ENCODE measurements at regions not wholly inside any gene's neighbourhood (a gene's known extent, or its start where the extent isn't known, plus 50 kb on each side); places are given as distances from the start of the nearest gene placed in this dataset.

DNA sequence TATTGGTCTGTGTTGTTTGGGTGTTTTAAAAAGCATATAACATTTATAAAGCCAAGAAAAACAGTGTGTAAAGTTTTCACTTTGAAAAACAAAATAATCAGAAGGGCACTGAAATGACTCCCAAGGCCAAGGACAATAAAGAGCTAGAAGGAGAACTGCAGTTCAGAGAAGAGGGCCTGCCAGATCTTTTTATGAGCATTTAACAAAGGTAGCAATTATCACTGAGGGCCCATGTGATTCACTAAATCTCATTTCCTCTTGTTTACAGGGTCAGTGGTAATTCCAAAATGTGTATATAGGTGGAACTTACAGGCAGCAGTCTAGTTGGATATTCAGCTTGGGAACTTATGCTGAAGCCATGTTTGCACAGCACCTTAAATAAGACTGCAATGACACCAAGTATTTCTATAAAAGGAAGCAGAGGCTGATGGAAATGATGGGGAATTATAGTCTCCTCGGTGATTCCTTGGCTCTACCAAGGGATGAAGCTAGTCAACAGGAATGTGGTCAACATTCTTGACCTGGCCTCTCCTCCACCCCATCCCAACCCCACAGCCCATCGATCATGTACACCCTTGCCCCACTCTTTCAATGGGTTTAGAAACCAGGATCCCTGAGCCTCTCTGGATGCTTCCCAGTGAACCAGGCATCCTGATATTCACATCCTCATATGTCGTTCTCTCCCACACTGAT is 54.4 kb upstream of the THUMPD3 start:
- H3K27me3 ChIP-seq (ENCODE audit: insufficient read depth, poor library complexity, severe bottlenecking), result no peaks in the 10 kb centered on the region
- no peak overlapping the region for H3K27ac ChIP-seq (replicated peaks)
- TF ChIP-seq POLR2AphosphoS5 (IDR thresholded peaks at IDR 0.05; ENCODE audit: low read depth) (no peak), SPI1 (IDR thresholded peaks at IDR 0.05; ENCODE audit: borderline replicate concordance, low read depth) (no peak), GABPA (IDR thresholded peaks at IDR 0.05; ENCODE audit: low read depth) (no peak)
- TF ChIP-seq, protein P1, sequence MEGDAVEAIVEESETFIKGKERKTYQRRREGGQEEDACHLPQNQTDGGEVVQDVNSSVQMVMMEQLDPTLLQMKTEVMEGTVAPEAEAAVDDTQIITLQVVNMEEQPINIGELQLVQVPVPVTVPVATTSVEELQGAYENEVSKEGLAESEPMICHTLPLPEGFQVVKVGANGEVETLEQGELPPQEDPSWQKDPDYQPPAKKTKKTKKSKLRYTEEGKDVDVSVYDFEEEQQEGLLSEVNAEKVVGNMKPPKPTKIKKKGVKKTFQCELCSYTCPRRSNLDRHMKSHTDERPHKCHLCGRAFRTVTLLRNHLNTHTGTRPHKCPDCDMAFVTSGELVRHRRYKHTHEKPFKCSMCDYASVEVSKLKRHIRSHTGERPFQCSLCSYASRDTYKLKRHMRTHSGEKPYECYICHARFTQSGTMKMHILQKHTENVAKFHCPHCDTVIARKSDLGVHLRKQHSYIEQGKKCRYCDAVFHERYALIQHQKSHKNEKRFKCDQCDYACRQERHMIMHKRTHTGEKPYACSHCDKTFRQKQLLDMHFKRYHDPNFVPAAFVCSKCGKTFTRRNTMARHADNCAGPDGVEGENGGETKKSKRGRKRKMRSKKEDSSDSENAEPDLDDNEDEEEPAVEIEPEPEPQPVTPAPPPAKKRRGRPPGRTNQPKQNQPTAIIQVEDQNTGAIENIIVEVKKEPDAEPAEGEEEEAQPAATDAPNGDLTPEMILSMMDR (IDR thresholded peaks at IDR 0.05; ENCODE audit: insufficient read depth, low read length), result no peak
- TF ChIP-seq, protein P2, sequence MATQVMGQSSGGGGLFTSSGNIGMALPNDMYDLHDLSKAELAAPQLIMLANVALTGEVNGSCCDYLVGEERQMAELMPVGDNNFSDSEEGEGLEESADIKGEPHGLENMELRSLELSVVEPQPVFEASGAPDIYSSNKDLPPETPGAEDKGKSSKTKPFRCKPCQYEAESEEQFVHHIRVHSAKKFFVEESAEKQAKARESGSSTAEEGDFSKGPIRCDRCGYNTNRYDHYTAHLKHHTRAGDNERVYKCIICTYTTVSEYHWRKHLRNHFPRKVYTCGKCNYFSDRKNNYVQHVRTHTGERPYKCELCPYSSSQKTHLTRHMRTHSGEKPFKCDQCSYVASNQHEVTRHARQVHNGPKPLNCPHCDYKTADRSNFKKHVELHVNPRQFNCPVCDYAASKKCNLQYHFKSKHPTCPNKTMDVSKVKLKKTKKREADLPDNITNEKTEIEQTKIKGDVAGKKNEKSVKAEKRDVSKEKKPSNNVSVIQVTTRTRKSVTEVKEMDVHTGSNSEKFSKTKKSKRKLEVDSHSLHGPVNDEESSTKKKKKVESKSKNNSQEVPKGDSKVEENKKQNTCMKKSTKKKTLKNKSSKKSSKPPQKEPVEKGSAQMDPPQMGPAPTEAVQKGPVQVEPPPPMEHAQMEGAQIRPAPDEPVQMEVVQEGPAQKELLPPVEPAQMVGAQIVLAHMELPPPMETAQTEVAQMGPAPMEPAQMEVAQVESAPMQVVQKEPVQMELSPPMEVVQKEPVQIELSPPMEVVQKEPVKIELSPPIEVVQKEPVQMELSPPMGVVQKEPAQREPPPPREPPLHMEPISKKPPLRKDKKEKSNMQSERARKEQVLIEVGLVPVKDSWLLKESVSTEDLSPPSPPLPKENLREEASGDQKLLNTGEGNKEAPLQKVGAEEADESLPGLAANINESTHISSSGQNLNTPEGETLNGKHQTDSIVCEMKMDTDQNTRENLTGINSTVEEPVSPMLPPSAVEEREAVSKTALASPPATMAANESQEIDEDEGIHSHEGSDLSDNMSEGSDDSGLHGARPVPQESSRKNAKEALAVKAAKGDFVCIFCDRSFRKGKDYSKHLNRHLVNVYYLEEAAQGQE (IDR thresholded peaks at IDR 0.05; ENCODE audit: insufficient replicate concordance, low read depth), result no peak
- no peak overlapping the region for H3K4me3 ChIP-seq (replicated peaks; ENCODE audit: insufficient read depth, low read length)
- DNase-seq (ENCODE audit: low read depth in 1 of 2, low spot score in 1 of 2), result no peak

DNA sequence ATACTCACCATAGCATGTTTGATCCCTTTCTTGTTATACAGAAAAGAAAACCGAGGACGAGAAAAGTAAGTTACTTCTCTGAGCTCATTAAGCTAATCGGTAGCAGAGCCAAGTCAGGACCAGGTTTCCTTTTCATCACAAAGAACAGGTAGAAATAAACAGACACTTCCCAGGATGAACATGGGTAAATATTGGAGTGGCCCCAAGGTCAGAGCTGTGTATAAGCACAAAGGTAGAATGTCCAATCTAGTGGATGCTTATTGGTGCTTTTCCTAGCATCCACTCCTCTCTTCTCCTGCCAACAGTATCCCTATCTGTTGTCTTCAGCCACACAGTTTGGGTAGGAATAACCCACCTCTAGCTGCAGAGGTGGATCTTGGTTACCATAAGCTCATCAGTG is 52.8 kb upstream of the THUMPD3 start:
- TF ChIP-seq, protein P2 (IDR thresholded peaks at IDR 0.05; ENCODE audit: insufficient replicate concordance, low read depth), result no peak
- TF ChIP-seq POLR2AphosphoS5 (IDR thresholded peaks at IDR 0.05; ENCODE audit: low read depth) (no peak), GABPA (IDR thresholded peaks at IDR 0.05; ENCODE audit: low read depth) (no peak), SPI1 (IDR thresholded peaks at IDR 0.05; ENCODE audit: borderline replicate concordance, low read depth) (no peak)
- TF ChIP-seq, protein P1 (IDR thresholded peaks at IDR 0.05; ENCODE audit: insufficient read depth, low read length), result no peak
- H3K4me3 ChIP-seq (replicated peaks; ENCODE audit: insufficient read depth, low read length), result no peak overlapping the region
- no peak for DNase-seq (ENCODE audit: low read depth in 1 of 2, low spot score in 1 of 2)
- H3K27me3 ChIP-seq (ENCODE audit: insufficient read depth, poor library complexity, severe bottlenecking), result no peaks in the 10 kb centered on the region
- no peak overlapping the region for H3K27ac ChIP-seq (replicated peaks)

DNA sequence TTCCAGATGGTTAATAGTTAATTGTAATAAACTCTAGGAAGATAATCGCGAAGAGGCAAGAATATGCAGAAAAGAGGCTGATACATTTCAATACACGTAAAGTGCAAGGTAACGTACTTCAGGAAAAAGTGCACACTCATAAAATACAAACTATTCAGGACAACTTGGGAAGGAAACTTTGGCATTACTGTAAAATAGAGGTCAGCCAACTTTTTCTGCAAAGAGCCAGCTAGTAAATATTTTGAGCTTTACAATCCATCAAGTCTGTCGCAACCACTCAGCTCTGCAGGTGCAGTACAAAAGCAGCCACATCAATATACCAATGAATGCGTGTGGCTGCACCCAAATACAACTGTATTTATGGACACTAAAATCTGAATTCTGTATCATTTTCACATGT is 51.6 kb upstream of the THUMPD3 start:
- H3K27me3 ChIP-seq (ENCODE audit: insufficient read depth, poor library complexity, severe bottlenecking), result peaks cover 3% of the 10 kb centered on the region

More for the DNA sequence above, 51.6 kb upstream of the THUMPD3 start:
- no peak for DNase-seq (ENCODE audit: low read depth in 1 of 2, low spot score in 1 of 2)
- H3K4me3 ChIP-seq (replicated peaks; ENCODE audit: insufficient read depth, low read length), result no peak overlapping the region
- TF ChIP-seq, protein P2 (IDR thresholded peaks at IDR 0.05; ENCODE audit: insufficient replicate concordance, low read depth), result no peak
- no peak for TF ChIP-seq GABPA (IDR thresholded peaks at IDR 0.05; ENCODE audit: low read depth)
- TF ChIP-seq, protein P1 (IDR thresholded peaks at IDR 0.05; ENCODE audit: insufficient read depth, low read length), result no peak
- TF ChIP-seq POLR2AphosphoS5 (IDR thresholded peaks at IDR 0.05; ENCODE audit: low read depth), result no peak
- TF ChIP-seq SPI1 (IDR thresholded peaks at IDR 0.05; ENCODE audit: borderline replicate concordance, low read depth), result no peak
- H3K27ac ChIP-seq (replicated peaks), result no peak overlapping the region

All from HL-60 (cell line).